ENCODE measurements at regions not wholly inside any gene's neighbourhood (a gene's known extent, or its start where the extent isn't known, plus 50 kb on each side); places are given as distances from the start of the nearest gene placed in this dataset.

GRCh38 chr1:60859111-60859510 lies 223.2 kb upstream of the NFIA start:
- POLR2A ChIA-PET: no interaction called here
- no peak overlapping the region for H3K4me3 ChIP-seq (ENCODE audit: low read depth, low read length)
- H3K27me3 ChIP-seq (ENCODE audit: control insufficient read depth, insufficient read depth, low read length): no peaks in the 10 kb centered on the region; the same call in 1 of the 2 replicates
- DNase-seq (ENCODE audit: low read depth): no peak
- no peaks in the 10 kb centered on the region for H3K36me3 ChIP-seq (ENCODE audit: control insufficient read depth, insufficient read depth, low read length)
- no peak for TF ChIP-seq CTCF (IDR thresholded peaks at IDR 0.05; ENCODE audit: insufficient read depth, low read depth, low read length)
- CTCF ChIA-PET: interaction anchor here (1.4 to 2.5 kb wide), 2 partner anchors 183 to 887 kb away, joined by 8 to 10 read pairs; no protein-coding TSS in a partner anchor

- no peak for TF ChIP-seq CTCF (IDR thresholded peaks at IDR 0.05; ENCODE audit: insufficient read depth, low read depth, low read length)
- H3K4me3 ChIP-seq (ENCODE audit: low read depth, low read length): no peak overlapping the region
- POLR2A ChIA-PET: no interaction called here
- CTCF ChIA-PET: interaction anchor here (0.9 to 2.5 kb wide), 6 partner anchors 9 to 996 kb away, joined by 3 to 13 read pairs (median 7); no protein-coding TSS in a partner anchor
- no peaks in the 10 kb centered on the region; the same call in 1 of the 2 replicates for H3K27me3 ChIP-seq (ENCODE audit: control insufficient read depth, insufficient read depth, low read length)
- H3K36me3 ChIP-seq (ENCODE audit: control insufficient read depth, insufficient read depth, low read length): no peaks in the 10 kb centered on the region
- no peak for DNase-seq (ENCODE audit: low read depth)
Observed at GRCh38 chr1:60857851-60858250, 224.5 kb upstream of the NFIA start.

- no peak overlapping the region for H3K4me3 ChIP-seq (ENCODE audit: low read depth, low read length)
- TF ChIP-seq CTCF (IDR thresholded peaks at IDR 0.05; ENCODE audit: insufficient read depth, low read depth, low read length): no peak
- no peaks in the 10 kb centered on the region for H3K36me3 ChIP-seq (ENCODE audit: control insufficient read depth, insufficient read depth, low read length)
- CTCF ChIA-PET: interaction anchor here (0.6 to 7.0 kb wide), 6 partner anchors 8 to 1292 kb away, joined by 4 to 64 read pairs (median 6); no protein-coding TSS in a partner anchor
- no peak for DNase-seq (ENCODE audit: low read depth)
- POLR2A ChIA-PET: no interaction called here
- no peaks in the 10 kb centered on the region for H3K27me3 ChIP-seq (ENCODE audit: control insufficient read depth, insufficient read depth, low read length)
Observed at GRCh38 chr1:60850084-60850483, 232.3 kb upstream of the NFIA start.

GRCh38 chr1:60849401-60849800 lies 233.0 kb upstream of the NFIA start:
- H3K27me3 ChIP-seq (ENCODE audit: control insufficient read depth, insufficient read depth, low read length): no peaks in the 10 kb centered on the region
- no peak overlapping the region for H3K4me3 ChIP-seq (ENCODE audit: low read depth, low read length)
- no peak for DNase-seq (ENCODE audit: low read depth)
- no peak for TF ChIP-seq CTCF (IDR thresholded peaks at IDR 0.05; ENCODE audit: insufficient read depth, low read depth, low read length)
- ChIA-PET CTCF (interaction anchor here (1.2 to 7.0 kb wide), 5 partner anchors 8 to 200 kb away, joined by 4 to 64 read pairs (median 6); no protein-coding TSS in a partner anchor), POLR2A (no interaction called here)
- no peaks in the 10 kb centered on the region for H3K36me3 ChIP-seq (ENCODE audit: control insufficient read depth, insufficient read depth, low read length)

GRCh38 chr1:60848583-60849188 lies 233.7 kb upstream of the NFIA start:
- CTCF ChIA-PET: interaction anchor here (0.5 to 7.0 kb wide), 18 partner anchors 9 to 1009 kb away, joined by 3 to 64 read pairs (median 3); no protein-coding TSS in a partner anchor
- Histone ChIP-seq H3K27me3 (ENCODE audit: control insufficient read depth, insufficient read depth, low read length) (no peaks in the 10 kb centered on the region), H3K36me3 (ENCODE audit: control insufficient read depth, insufficient read depth, low read length) (no peaks in the 10 kb centered on the region), H3K4me3 (ENCODE audit: low read depth, low read length) (no peak overlapping the region)
- POLR2A ChIA-PET: no interaction called here
- TF ChIP-seq CTCF (IDR thresholded peaks at IDR 0.05; ENCODE audit: insufficient read depth, low read depth, low read length): peak; percentile 54
- peak; percentile 16 for DNase-seq (ENCODE audit: low read depth)
